Endodermal cell (in vitro differentiated cells): ENCODE measurements at regions not wholly inside any gene's neighbourhood (a gene's known extent, or its start where the extent isn't known, plus 50 kb on each side); places are given as distances from the start of the nearest gene placed in this dataset.

ENCODE experiments used
- DNase-seq: peaks from one replicate; pipeline ENCODE4 v3.0.0-alpha.2; 2017
- H3K27ac ChIP-seq: 2 replicates; pipeline ENCODE4 v1.5.1; 2013; ENCODE audit warnings: mild to moderate bottlenecking, low read depth, low read length, moderate library complexity
- H3K27me3 ChIP-seq: 2 replicates; pipeline ENCODE4 v1.6.1; 2013; ENCODE audit warnings: mild to moderate bottlenecking, low read length, moderate library complexity; ENCODE audit not compliant: insufficient read depth, control insufficient read depth, poor library complexity, severe bottlenecking
- H3K36me3 ChIP-seq: 2 replicates; pipeline ENCODE4 v1.7.0; 2013; ENCODE audit warnings: mild to moderate bottlenecking, low read length, moderate library complexity; ENCODE audit not compliant: control insufficient read depth, insufficient read depth
- H3K4me1 ChIP-seq: one replicate; pipeline ENCODE4 v1.7.0; 2013; ENCODE audit warnings: low read length; ENCODE audit not compliant: control insufficient read depth, insufficient read depth
- H3K4me3 ChIP-seq: 2 replicates; pipeline ENCODE4 v1.5.1; 2013; ENCODE audit warnings: mild to moderate bottlenecking, low read length, moderate library complexity
- H3K9ac ChIP-seq: 2 replicates; pipeline ENCODE4 v1.6.1; 2013; ENCODE audit warnings: mild to moderate bottlenecking, low read length, moderate library complexity; ENCODE audit not compliant: poor library complexity, severe bottlenecking; ENCODE audit errors: extremely low read depth
- H3K9me3 ChIP-seq: 2 replicates; pipeline ENCODE4 v1.6.1; 2013; ENCODE audit warnings: mild to moderate bottlenecking, low read length, moderate library complexity; ENCODE audit not compliant: control insufficient read depth
- H3K27ac Mint-ChIP-seq: 2 replicates; pipeline ENCODE4 v1.8.0; 2020; ENCODE audit warnings: mixed read lengths
- H3K27me3 Mint-ChIP-seq: 2 replicates; pipeline ENCODE4 v1.8.0; 2021; ENCODE audit warnings: mild to moderate bottlenecking, mixed read lengths; ENCODE audit not compliant: insufficient read depth
- H3K36me3 Mint-ChIP-seq: 2 replicates; pipeline ENCODE4 v1.8.0; 2020; ENCODE audit warnings: low read depth, mixed read lengths
- H3K4me1 Mint-ChIP-seq: 2 replicates; pipeline ENCODE4 v1.8.0; 2020; ENCODE audit warnings: mixed read lengths
- H3K4me3 Mint-ChIP-seq: 2 replicates; pipeline ENCODE4 v1.8.0; 2020; ENCODE audit warnings: mild to moderate bottlenecking, moderate library complexity, mixed read lengths
- H3K9me3 Mint-ChIP-seq: 2 replicates; pipeline ENCODE4 v1.8.0; 2020; ENCODE audit warnings: mild to moderate bottlenecking, mixed read lengths
- WGBS, 2 experiments: methylation state at CpG; one replicate each; pipeline versions ENCODE4 v1.1.5 to v1.1.7; 2013; ENCODE audit warnings: missing lambda C conversion rate in 2 of 2, mixed read lengths in 1 of 2; ENCODE audit not compliant: insufficient coverage in 1 of 2, insufficient read length in 1 of 2; 5-methylcytosine and 5-hydroxymethylcytosine counted together
- TF ChIP-seq, protein P1 (sequence below): fragments of 200-600 bp; sonication (generic); conservative IDR thresholded peaks from 2 replicates; pipeline ENCODE4 v1.5.0; 2021; ENCODE audit warnings: antibody characterized with exemption, mild to moderate bottlenecking

DNA sequence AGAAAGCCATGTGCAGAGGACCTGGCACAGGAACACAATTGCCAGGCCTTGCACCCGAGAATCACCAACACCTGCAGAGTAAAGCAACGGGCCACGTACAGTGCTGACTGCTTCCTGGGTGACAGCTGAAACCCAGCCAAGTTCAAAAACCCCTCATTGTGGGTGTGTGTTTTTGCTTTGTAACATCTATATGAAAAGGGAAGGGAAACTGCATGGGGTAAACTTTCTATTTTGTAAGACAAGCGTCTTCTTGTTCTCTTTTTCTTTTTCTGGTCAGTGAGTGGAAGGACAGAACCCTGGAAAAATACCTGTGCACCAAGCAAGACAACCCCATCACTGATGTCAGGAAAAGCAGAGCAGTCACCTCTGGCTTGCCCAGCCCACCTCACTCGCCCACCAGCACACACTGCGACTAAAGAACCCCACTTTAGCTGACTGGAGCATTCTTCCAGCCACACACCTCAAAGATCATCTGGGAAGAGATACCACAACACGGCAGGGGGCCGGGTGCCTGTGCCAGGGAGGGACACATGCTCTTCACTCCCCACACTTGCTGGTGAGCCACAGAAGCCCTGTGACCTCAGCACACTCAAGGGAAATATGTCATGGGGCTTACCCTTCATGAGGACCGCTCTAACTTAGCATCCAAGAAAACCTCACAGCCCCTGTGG lies 172.3 kb downstream of the NDUFA12 start:
- Histone ChIP-seq H3K27ac (no peak overlapping the region), H3K9ac (no peak overlapping the region), H3K36me3 (no peaks in the 10 kb centered on the region), H3K27me3 (no peaks in the 10 kb centered on the region), H3K4me3 (no peak overlapping the region), H3K9me3 (no peaks in the 10 kb centered on the region), H3K4me1 (peaks cover 3% of the 10 kb centered on the region)
- no peak for DNase-seq
- 89 to 90% methylated on average over 2 to 9 of the region's 9 CpGs for WGBS, 2 experiments
- Mint-ChIP-seq H3K36me3 (no peaks in the 10 kb centered on the region), H3K9me3 (peaks cover 11% of the 10 kb centered on the region), H3K4me3 (no peak overlapping the region), H3K27ac (no peak overlapping the region), H3K4me1 (peaks cover 12% of the 10 kb centered on the region), H3K27me3 (peaks cover 7% of the 10 kb centered on the region)
- TF ChIP-seq, protein P1, sequence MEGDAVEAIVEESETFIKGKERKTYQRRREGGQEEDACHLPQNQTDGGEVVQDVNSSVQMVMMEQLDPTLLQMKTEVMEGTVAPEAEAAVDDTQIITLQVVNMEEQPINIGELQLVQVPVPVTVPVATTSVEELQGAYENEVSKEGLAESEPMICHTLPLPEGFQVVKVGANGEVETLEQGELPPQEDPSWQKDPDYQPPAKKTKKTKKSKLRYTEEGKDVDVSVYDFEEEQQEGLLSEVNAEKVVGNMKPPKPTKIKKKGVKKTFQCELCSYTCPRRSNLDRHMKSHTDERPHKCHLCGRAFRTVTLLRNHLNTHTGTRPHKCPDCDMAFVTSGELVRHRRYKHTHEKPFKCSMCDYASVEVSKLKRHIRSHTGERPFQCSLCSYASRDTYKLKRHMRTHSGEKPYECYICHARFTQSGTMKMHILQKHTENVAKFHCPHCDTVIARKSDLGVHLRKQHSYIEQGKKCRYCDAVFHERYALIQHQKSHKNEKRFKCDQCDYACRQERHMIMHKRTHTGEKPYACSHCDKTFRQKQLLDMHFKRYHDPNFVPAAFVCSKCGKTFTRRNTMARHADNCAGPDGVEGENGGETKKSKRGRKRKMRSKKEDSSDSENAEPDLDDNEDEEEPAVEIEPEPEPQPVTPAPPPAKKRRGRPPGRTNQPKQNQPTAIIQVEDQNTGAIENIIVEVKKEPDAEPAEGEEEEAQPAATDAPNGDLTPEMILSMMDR, result no peak

DNA sequence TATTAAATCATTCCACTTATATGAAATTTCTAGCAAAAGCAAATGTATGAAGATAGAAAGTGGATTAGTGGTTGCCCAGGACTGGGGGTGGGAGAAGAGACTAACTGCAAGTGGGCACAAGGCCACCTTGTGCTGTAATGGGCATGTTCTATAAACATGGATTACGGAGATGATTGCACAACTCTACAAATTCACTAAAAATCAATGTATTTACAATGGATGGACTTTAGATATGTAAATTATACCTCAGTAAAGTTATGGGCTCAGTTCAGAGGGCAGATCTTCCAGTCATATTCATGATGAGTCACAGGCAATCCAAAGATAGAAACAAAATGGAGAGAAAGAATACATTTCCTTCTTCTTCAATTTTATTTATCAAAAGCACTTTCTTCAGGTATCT lies 173.9 kb downstream of the NDUFA12 start:
- Mint-ChIP-seq H3K36me3 (no peaks in the 10 kb centered on the region), H3K4me1 (peaks cover 12% of the 10 kb centered on the region), H3K9me3 (peaks cover 11% of the 10 kb centered on the region), H3K4me3 (no peak overlapping the region), H3K27ac (no peak overlapping the region), H3K27me3 (peaks cover 5% of the 10 kb centered on the region)
- H3K36me3 ChIP-seq, result no peaks in the 10 kb centered on the region
- TF ChIP-seq, protein P1, result no peak
- H3K4me1 ChIP-seq, result peaks cover 3% of the 10 kb centered on the region
- no peak for DNase-seq
- no peak overlapping the region for H3K9ac ChIP-seq
- H3K4me3 ChIP-seq, result no peak overlapping the region
- no peaks in the 10 kb centered on the region for H3K27me3 ChIP-seq
- H3K27ac ChIP-seq, result no peak overlapping the region
- H3K9me3 ChIP-seq, result no peaks in the 10 kb centered on the region
- 80% methylated on average over 1 of the region's 1 CpG; no CpG with 5 or more reads in 1 of the 2 experiments for whole genome bisulfite sequencing, 2 experiments

DNA sequence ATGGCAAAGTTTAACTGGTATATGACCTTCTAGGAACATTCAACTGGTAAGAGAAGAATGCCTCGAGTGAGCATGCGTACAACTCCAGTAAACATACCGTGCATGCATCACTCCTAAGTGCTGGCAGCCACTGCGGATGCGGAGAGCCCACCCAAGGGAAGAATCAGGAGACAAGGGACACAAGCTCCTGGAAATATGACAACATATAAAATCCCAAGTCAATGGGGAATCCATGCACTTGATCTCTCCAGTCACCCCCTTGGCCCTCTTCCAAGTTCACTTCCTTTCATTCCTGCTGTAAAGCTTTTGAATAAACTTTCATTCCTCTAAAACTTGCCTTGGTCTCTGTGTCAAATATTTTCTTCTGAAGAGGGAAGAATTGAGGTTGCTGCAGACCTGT lies 168.7 kb upstream of the TMCC3 start:
- WGBS, 2 experiments, result 91 to 98% methylated on average over 5 of the region's 5 CpGs
- H3K9me3 Mint-ChIP-seq, result peaks cover 27% of the 10 kb centered on the region

More for the DNA sequence above, 168.7 kb upstream of the TMCC3 start:
- no peak overlapping the region for H3K4me3 ChIP-seq
- H3K27me3 Mint-ChIP-seq, result peaks cover 37% of the 10 kb centered on the region
- H3K27me3 ChIP-seq, result peaks cover 26% of the 10 kb centered on the region
- no peak overlapping the region for H3K4me3 Mint-ChIP-seq
- H3K36me3 ChIP-seq, result no peaks in the 10 kb centered on the region
- DNase-seq, result no peak
- no peak overlapping the region for H3K27ac Mint-ChIP-seq
- TF ChIP-seq, protein P1, result no peak
- H3K36me3 Mint-ChIP-seq, result no peaks in the 10 kb centered on the region
- no peak overlapping the region for H3K27ac ChIP-seq
- H3K9me3 ChIP-seq, result peaks cover 17% of the 10 kb centered on the region
- no peak overlapping the region for H3K9ac ChIP-seq
- no peaks in the 10 kb centered on the region for H3K4me1 ChIP-seq
- no peaks in the 10 kb centered on the region for H3K4me1 Mint-ChIP-seq
